Testis (tissue), 2 donors: ENCODE measurements at regions not wholly inside any gene's neighbourhood (a gene's known extent, or its start where the extent isn't known, plus 50 kb on each side); places are given as distances from the start of the nearest gene placed in this dataset.

Source experiments
- DNase-seq: peaks from one replicate; pipeline ENCODE4 v3.0.0-alpha.2; 2019
- H3K27ac ChIP-seq, 2 donors: fragments of 200-600 bp; sonication (generic); one replicate each; pipeline ENCODE4 v1.5.1; 2019
- H3K27me3 ChIP-seq: fragments of 200-600 bp; sonication (generic); one replicate; pipeline ENCODE4 v1.5.1; 2019
- H3K36me3 ChIP-seq: fragments of 200-600 bp; sonication (generic); one replicate; pipeline ENCODE4 v1.5.1; 2017; ENCODE audit warnings: low read depth; ENCODE audit errors: missing control alignments
- H3K4me1 ChIP-seq: fragments of 200-600 bp; sonication (generic); one replicate; pipeline ENCODE4 v1.5.1; 2019
- H3K4me3 ChIP-seq, 2 donors: fragments of 200-600 bp; sonication (generic); one replicate each; pipeline ENCODE4 v1.5.1; 2017 to 2019
- H3K9me3 ChIP-seq: fragments of 200-600 bp; sonication (generic); one replicate; pipeline ENCODE4 v1.5.1; 2017
- CTCF ChIP-seq, 3 experiments: fragments of 450-650 bp in 2 of 3; fragments of 200-600 bp in 1 of 3; sonication (generic) in 1 of 3; IDR thresholded peaks; one replicate each; pipeline ENCODE4 v1.5.1; 2016 to 2019; ENCODE audit warnings: antibody characterized with exemption in 3 of 3, mild to moderate bottlenecking in 2 of 3, moderate library complexity in 1 of 3
- POLR2A ChIP-seq: fragments of 450-650 bp; IDR thresholded peaks from one replicate; pipeline ENCODE4 v1.6.1; 2017; ENCODE audit warnings: antibody characterized with exemption, mild to moderate bottlenecking, moderate library complexity
- WGBS, 2 donors: methylation state at CpG; one replicate each; pipeline ENCODE4 v1.1.5; 2018; 5-methylcytosine and 5-hydroxymethylcytosine counted together
- intact Hi-C: fragments of 100-400 bp; cut with DNase I; formaldehyde crosslinking; loops from one replicate; pipeline ENCODE4 v1.15.1; 2023; ENCODE audit warnings: low total_unique reads

- Histone ChIP-seq H3K4me3 (no peak overlapping the region), H3K27ac (no peak overlapping the region), H3K9me3 (no peaks in the 10 kb centered on the region), H3K27me3 (no peaks in the 10 kb centered on the region), H3K36me3 (no peaks in the 10 kb centered on the region), H3K4me1 (no peaks in the 10 kb centered on the region)
- WGBS, 2 donors: 94 to 95% methylated on average over 3 of the region's 3 CpGs
- intact Hi-C loops: no loop called here
- no peak for DNase-seq
- TF ChIP-seq POLR2A: no peak
- TF ChIP-seq CTCF (IDR thresholded peaks at IDR 0.05): no peak
These were observed 85.1 kb upstream of the CHRM3 start for GRCh38 chr1:239301251-239301650.

GRCh38 chr1:239297910-239298309 is 88.5 kb upstream of the CHRM3 start:
- H3K4me1 ChIP-seq: no peaks in the 10 kb centered on the region
- WGBS, 2 donors: 91 to 96% methylated on average over 7 of the region's 7 CpGs
- H3K36me3 ChIP-seq: no peaks in the 10 kb centered on the region
- DNase-seq: no peak
- H3K9me3 ChIP-seq: no peaks in the 10 kb centered on the region
- intact Hi-C loops: no loop called here
- no peak for TF ChIP-seq CTCF (IDR thresholded peaks at IDR 0.05)
- no peak for TF ChIP-seq POLR2A
- no peak overlapping the region for H3K27ac ChIP-seq
- H3K4me3 ChIP-seq: no peak overlapping the region
- H3K27me3 ChIP-seq: no peaks in the 10 kb centered on the region

- H3K9me3 ChIP-seq: no peaks in the 10 kb centered on the region
- H3K36me3 ChIP-seq: no peaks in the 10 kb centered on the region
- no peak overlapping the region for H3K4me3 ChIP-seq
- no peaks in the 10 kb centered on the region for H3K27me3 ChIP-seq
- TF ChIP-seq CTCF (IDR thresholded peaks at IDR 0.05): no peak
- TF ChIP-seq POLR2A: no peak
- intact Hi-C loops: no loop called here
- no peak overlapping the region for H3K27ac ChIP-seq
- 64 to 65% methylated on average over 7 of the region's 7 CpGs for WGBS, 2 donors
- no peaks in the 10 kb centered on the region for H3K4me1 ChIP-seq
- no peak for DNase-seq
These were observed 92.8 kb upstream of the CHRM3 start for GRCh38 chr1:239293350-239294110.

GRCh38 chr1:239288820-239289554 is 97.4 kb upstream of the CHRM3 start:
- H3K27me3 ChIP-seq: no peaks in the 10 kb centered on the region
- no peak for TF ChIP-seq CTCF (IDR thresholded peaks at IDR 0.05)
- no peak for TF ChIP-seq POLR2A
- H3K27ac ChIP-seq: no peak overlapping the region
- WGBS, 2 donors: 39 to 48% methylated on average over 1 of the region's 1 CpG
- intact Hi-C loops: no loop called here
- H3K9me3 ChIP-seq: no peaks in the 10 kb centered on the region
- no peak for DNase-seq
- H3K4me3 ChIP-seq: no peak overlapping the region
- H3K36me3 ChIP-seq: no peaks in the 10 kb centered on the region
- H3K4me1 ChIP-seq: no peaks in the 10 kb centered on the region
